ENCODE measurements at regions not wholly inside any gene's neighbourhood (a gene's known extent, or its start where the extent isn't known, plus 50 kb on each side); places are given as distances from the start of the nearest gene placed in this dataset.
A peak's percentile ranks its signal among the peaks of the same experiment; 100 is the strongest.

DNA sequence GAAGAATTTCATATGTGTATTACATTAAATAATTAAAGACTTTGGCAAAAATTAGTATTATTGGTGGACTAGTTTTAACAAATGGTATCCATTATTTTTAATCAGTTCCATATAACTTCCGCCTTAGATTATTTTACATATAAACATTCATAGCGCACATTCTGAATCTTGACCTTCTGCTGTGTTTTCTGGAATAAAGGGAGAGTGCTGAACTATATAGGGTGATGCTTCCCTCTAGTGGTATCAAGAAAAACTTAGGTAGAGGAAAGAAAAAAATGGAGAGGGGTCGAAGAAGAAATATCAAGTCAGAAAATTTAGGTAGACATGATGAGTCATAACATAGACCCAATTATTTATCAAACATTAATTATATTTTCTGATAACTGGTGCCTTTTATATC, 155.6 kb upstream of the PACRGL start (continued):
- TF ChIP-seq, protein P1, sequence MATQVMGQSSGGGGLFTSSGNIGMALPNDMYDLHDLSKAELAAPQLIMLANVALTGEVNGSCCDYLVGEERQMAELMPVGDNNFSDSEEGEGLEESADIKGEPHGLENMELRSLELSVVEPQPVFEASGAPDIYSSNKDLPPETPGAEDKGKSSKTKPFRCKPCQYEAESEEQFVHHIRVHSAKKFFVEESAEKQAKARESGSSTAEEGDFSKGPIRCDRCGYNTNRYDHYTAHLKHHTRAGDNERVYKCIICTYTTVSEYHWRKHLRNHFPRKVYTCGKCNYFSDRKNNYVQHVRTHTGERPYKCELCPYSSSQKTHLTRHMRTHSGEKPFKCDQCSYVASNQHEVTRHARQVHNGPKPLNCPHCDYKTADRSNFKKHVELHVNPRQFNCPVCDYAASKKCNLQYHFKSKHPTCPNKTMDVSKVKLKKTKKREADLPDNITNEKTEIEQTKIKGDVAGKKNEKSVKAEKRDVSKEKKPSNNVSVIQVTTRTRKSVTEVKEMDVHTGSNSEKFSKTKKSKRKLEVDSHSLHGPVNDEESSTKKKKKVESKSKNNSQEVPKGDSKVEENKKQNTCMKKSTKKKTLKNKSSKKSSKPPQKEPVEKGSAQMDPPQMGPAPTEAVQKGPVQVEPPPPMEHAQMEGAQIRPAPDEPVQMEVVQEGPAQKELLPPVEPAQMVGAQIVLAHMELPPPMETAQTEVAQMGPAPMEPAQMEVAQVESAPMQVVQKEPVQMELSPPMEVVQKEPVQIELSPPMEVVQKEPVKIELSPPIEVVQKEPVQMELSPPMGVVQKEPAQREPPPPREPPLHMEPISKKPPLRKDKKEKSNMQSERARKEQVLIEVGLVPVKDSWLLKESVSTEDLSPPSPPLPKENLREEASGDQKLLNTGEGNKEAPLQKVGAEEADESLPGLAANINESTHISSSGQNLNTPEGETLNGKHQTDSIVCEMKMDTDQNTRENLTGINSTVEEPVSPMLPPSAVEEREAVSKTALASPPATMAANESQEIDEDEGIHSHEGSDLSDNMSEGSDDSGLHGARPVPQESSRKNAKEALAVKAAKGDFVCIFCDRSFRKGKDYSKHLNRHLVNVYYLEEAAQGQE (IDR thresholded peaks at IDR 0.05; ENCODE audit: borderline replicate concordance): peak; percentile 52; the same call in 1 of the 2 replicates
- TF ChIP-seq, protein P1 (CRISPR knock-in tag; IDR thresholded peaks at IDR 0.05; ENCODE audit: low read depth): no peak
- TF ChIP-seq, protein P2, sequence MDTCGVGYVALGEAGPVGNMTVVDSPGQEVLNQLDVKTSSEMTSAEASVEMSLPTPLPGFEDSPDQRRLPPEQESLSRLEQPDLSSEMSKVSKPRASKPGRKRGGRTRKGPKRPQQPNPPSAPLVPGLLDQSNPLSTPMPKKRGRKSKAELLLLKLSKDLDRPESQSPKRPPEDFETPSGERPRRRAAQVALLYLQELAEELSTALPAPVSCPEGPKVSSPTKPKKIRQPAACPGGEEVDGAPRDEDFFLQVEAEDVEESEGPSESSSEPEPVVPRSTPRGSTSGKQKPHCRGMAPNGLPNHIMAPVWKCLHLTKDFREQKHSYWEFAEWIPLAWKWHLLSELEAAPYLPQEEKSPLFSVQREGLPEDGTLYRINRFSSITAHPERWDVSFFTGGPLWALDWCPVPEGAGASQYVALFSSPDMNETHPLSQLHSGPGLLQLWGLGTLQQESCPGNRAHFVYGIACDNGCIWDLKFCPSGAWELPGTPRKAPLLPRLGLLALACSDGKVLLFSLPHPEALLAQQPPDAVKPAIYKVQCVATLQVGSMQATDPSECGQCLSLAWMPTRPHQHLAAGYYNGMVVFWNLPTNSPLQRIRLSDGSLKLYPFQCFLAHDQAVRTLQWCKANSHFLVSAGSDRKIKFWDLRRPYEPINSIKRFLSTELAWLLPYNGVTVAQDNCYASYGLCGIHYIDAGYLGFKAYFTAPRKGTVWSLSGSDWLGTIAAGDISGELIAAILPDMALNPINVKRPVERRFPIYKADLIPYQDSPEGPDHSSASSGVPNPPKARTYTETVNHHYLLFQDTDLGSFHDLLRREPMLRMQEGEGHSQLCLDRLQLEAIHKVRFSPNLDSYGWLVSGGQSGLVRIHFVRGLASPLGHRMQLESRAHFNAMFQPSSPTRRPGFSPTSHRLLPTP (IDR thresholded peaks at IDR 0.05; ENCODE audit: borderline replicate concordance, extremely low read depth, insufficient read length): no peak
- peak; percentile 49; the same call in 1 of the 2 replicates for TF ChIP-seq ATF3 (IDR thresholded peaks at IDR 0.05)
- no peak for TF ChIP-seq ATF3 (CRISPR knock-in tag; conservative IDR thresholded peaks at IDR 0.05)
- no peak for TF ChIP-seq HDAC1 (IDR thresholded peaks at IDR 0.05)
